ENCODE measurements at regions not wholly inside any gene's neighbourhood (a gene's known extent, or its start where the extent isn't known, plus 50 kb on each side); places are given as distances from the start of the nearest gene placed in this dataset.

DNA sequence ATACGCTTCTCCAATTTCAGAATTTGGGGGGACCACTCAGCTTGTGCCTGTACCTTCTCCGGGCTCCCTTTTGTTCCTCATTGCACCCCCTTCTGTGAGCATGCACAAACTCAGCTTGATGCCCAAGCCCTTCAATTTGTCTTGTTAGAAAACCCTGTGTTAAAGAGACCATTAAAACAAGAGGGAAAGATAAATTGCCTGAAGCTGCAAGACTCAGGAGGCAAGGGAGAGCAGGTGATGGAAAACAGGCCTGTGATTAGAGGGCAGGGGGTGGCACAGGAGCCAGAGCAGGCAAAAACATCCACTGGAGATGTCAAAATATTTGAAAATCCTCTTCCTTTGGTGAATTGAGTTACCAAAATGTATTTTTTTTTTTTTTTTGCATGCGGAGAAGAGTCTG, 121.7 kb downstream of the MIAT start:
- Histone ChIP-seq H2AFZ (ENCODE audit: low read depth, low read length) (no peak overlapping the region), H4K20me1 (ENCODE audit: insufficient read depth, low read length) (no peaks in the 10 kb centered on the region), H3K4me1 (ENCODE audit: insufficient read depth, low read length) (no peaks in the 10 kb centered on the region), H3K27me3 (ENCODE audit: insufficient read depth, low read length) (no peaks in the 10 kb centered on the region), H3K4me2 (ENCODE audit: low read length) (no peak overlapping the region), H3K36me3 (ENCODE audit: insufficient read depth, low read length) (no peaks in the 10 kb centered on the region), H3K9me3 (ENCODE audit: insufficient read depth, low read depth, low read length) (peaks cover 5% of the 10 kb centered on the region), H3K4me3 (ENCODE audit: insufficient read depth, low read depth, low read length) (no peak overlapping the region), H3K27ac (ENCODE audit: low read depth, low read length) (no peak overlapping the region), H3K9ac (ENCODE audit: low read length) (no peak overlapping the region), H3K79me2 (ENCODE audit: insufficient read depth, low read length) (no peaks in the 10 kb centered on the region)
- peaks cover 28% of the 10 kb centered on the region for H3K27me3 Mint-ChIP-seq (ENCODE audit: low read depth, unreplicated experiment)
- H3K9me3 Mint-ChIP-seq (ENCODE audit: unreplicated experiment): peaks cover 28% of the 10 kb centered on the region
- DNase-seq (ENCODE audit: low read depth): no peak
- H3K4me1 Mint-ChIP-seq (ENCODE audit: low read depth, unreplicated experiment): peaks cover 11% of the 10 kb centered on the region
- TF ChIP-seq CTCF (IDR thresholded peaks at IDR 0.05; ENCODE audit: insufficient read depth, low read depth, low read length) (no peak), EZH2 (IDR thresholded peaks at IDR 0.05; ENCODE audit: insufficient read depth, low read length) (no peak)
- no peak overlapping the region for H3K27ac Mint-ChIP-seq (ENCODE audit: unreplicated experiment)
- H3K36me3 Mint-ChIP-seq (ENCODE audit: low read depth, unreplicated experiment): peaks cover 28% of the 10 kb centered on the region
- H3K4me3 Mint-ChIP-seq (ENCODE audit: unreplicated experiment): no peak overlapping the region
- FAIRE-seq: no peak

GRCh38 chr22:26779929-26780328, 122.5 kb downstream of the MIAT start:
- H3K4me3 Mint-ChIP-seq (ENCODE audit: unreplicated experiment): no peak overlapping the region

More at GRCh38 chr22:26779929-26780328, 122.5 kb downstream of the MIAT start:
- H3K79me2 ChIP-seq (ENCODE audit: insufficient read depth, low read length): no peaks in the 10 kb centered on the region
- Mint-ChIP-seq H3K4me1 (ENCODE audit: low read depth, unreplicated experiment) (peaks cover 11% of the 10 kb centered on the region), H3K36me3 (ENCODE audit: low read depth, unreplicated experiment) (peaks cover 31% of the 10 kb centered on the region), H3K27ac (ENCODE audit: unreplicated experiment) (no peak overlapping the region), H3K9me3 (ENCODE audit: unreplicated experiment) (peaks cover 30% of the 10 kb centered on the region), H3K27me3 (ENCODE audit: low read depth, unreplicated experiment) (peaks cover 32% of the 10 kb centered on the region)
- H2AFZ ChIP-seq (ENCODE audit: low read depth, low read length): no peak overlapping the region
- H3K27me3 ChIP-seq (ENCODE audit: insufficient read depth, low read length): no peaks in the 10 kb centered on the region
- DNase-seq (ENCODE audit: low read depth) (no peak), FAIRE-seq (no peak)
- no peaks in the 10 kb centered on the region for H4K20me1 ChIP-seq (ENCODE audit: insufficient read depth, low read length)
- H3K9ac ChIP-seq (ENCODE audit: low read length): no peak overlapping the region
- no peak overlapping the region for H3K4me3 ChIP-seq (ENCODE audit: insufficient read depth, low read depth, low read length)
- TF ChIP-seq EZH2 (IDR thresholded peaks at IDR 0.05; ENCODE audit: insufficient read depth, low read length) (no peak), CTCF (IDR thresholded peaks at IDR 0.05; ENCODE audit: insufficient read depth, low read depth, low read length) (no peak)
- no peak overlapping the region for H3K4me2 ChIP-seq (ENCODE audit: low read length)
- H3K4me1 ChIP-seq (ENCODE audit: insufficient read depth, low read length): no peaks in the 10 kb centered on the region
- peaks cover 5% of the 10 kb centered on the region for H3K9me3 ChIP-seq (ENCODE audit: insufficient read depth, low read depth, low read length)
- H3K36me3 ChIP-seq (ENCODE audit: insufficient read depth, low read length): no peaks in the 10 kb centered on the region
- H3K27ac ChIP-seq (ENCODE audit: low read depth, low read length): no peak overlapping the region

All from astrocyte (in vitro differentiated cells and primary cell).